COR-L47 (cell line): ENCODE measurements at regions not wholly inside any gene's neighbourhood (a gene's known extent, or its start where the extent isn't known, plus 50 kb on each side); places are given as distances from the start of the nearest gene placed in this dataset.

Experiments
- DNase-seq: peaks from one replicate; lab custom pipeline; 2025; lab: John Stamatoyannopoulos, UW

GRCh38 chr3:30495172-30496065 lies 111.0 kb upstream of the TGFBR2 start:
- DNase-seq: no peak

GRCh38 chr3:30496066-30496966 lies 110.1 kb upstream of the TGFBR2 start:
- no peak for DNase-seq

GRCh38 chr3:30498587-30498967 lies 107.8 kb upstream of the TGFBR2 start:
- DNase-seq: no peak

GRCh38 chr3:30500666-30501399 lies 105.6 kb upstream of the TGFBR2 start:
- DNase-seq: no peak

- DNase-seq: no peak
These were observed 104.9 kb upstream of the TGFBR2 start for GRCh38 chr3:30501526-30501925.

- no peak for DNase-seq
These were observed 104.2 kb upstream of the TGFBR2 start for GRCh38 chr3:30502051-30502741.

GRCh38 chr3:30502742-30503073 lies 103.7 kb upstream of the TGFBR2 start:
- DNase-seq: no peak

- no peak for DNase-seq
These were observed 103.0 kb upstream of the TGFBR2 start for GRCh38 chr3:30503446-30503845.

GRCh38 chr3:30504939-30505338 lies 101.5 kb upstream of the TGFBR2 start:
- DNase-seq: no peak

GRCh38 chr3:30505866-30506520 lies 100.4 kb upstream of the TGFBR2 start:
- no peak for DNase-seq

- DNase-seq: no peak
These were observed 98.1 kb upstream of the TGFBR2 start for GRCh38 chr3:30508339-30508738.

GRCh38 chr3:30510596-30510995 lies 95.8 kb upstream of the TGFBR2 start:
- DNase-seq: no peak

GRCh38 chr3:30511524-30512251 lies 94.7 kb upstream of the TGFBR2 start:
- no peak for DNase-seq

GRCh38 chr3:30512576-30512975 lies 93.8 kb upstream of the TGFBR2 start:
- DNase-seq: no peak

- DNase-seq: no peak
These were observed 92.8 kb upstream of the TGFBR2 start for GRCh38 chr3:30513374-30514152.

- no peak for DNase-seq
These were observed 90.2 kb upstream of the TGFBR2 start for GRCh38 chr3:30516238-30516637.

GRCh38 chr3:30518181-30518864 lies 88.1 kb upstream of the TGFBR2 start:
- peak; percentile 45 for DNase-seq

GRCh38 chr3:30518872-30519271 lies 87.5 kb upstream of the TGFBR2 start:
- DNase-seq: no peak

GRCh38 chr3:30520699-30521098 lies 85.7 kb upstream of the TGFBR2 start:
- no peak for DNase-seq
